ENCODE measurements at regions not wholly inside any gene's neighbourhood (a gene's known extent, or its start where the extent isn't known, plus 50 kb on each side); places are given as distances from the start of the nearest gene placed in this dataset.

DNA sequence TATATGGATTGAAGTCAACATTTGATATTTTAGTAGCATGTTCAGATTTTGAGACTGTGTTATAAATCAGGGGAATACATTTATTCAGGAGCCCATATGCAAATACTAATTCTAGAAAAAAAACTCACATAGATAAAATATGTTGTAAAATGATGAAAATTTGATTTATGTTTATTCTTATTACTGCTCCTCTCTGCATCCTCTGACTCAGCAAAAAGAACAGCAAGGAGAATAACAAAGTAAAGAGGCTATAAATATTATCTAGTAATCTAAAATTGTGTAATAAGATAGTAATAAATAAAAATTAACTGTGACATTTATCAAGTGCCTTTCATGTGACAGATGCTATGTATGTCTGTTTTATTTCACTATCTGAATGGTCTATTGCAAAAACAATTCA is 507.2 kb upstream of the ANO3 start:
- no peak for TF ChIP-seq EZH2 (IDR thresholded peaks at IDR 0.05; ENCODE audit: insufficient read depth, poor library complexity, severe bottlenecking)
- no peak for TF ChIP-seq EZH2phosphoT487 (IDR thresholded peaks at IDR 0.05; ENCODE audit: insufficient read depth, low read depth)

All from GM23248 (cell line).